GM23248 (cell line): ENCODE measurements at regions not wholly inside any gene's neighbourhood (a gene's known extent, or its start where the extent isn't known, plus 50 kb on each side); places are given as distances from the start of the nearest gene placed in this dataset.

Source experiments
- DNase-seq: peaks from one replicate; pipeline ENCODE4 v3.0.0-alpha.2; 2015
- H2AFZ ChIP-seq: fragments of 200-600 bp; sonication (generic); 2 replicates; pipeline ENCODE4 v1.6.1; 2016; ENCODE audit warnings: antibody characterized with exemption
- H3F3A ChIP-seq: fragments of 200-600 bp; sonication (generic); 2 replicates; pipeline ENCODE4 v1.6.1; 2016; ENCODE audit warnings: mild to moderate bottlenecking, antibody characterized with exemption, mixed run types; ENCODE audit not compliant: insufficient read depth
- H3K27ac ChIP-seq: fragments of 200-600 bp; sonication (generic); 2 replicates; pipeline ENCODE4 v1.5.1; 2016; ENCODE audit warnings: mild to moderate bottlenecking
- H3K27me3 ChIP-seq: fragments of 200-600 bp; sonication (generic); replicated peaks from 2 replicates; pipeline ENCODE4 v1.6.1; 2016; ENCODE audit warnings: mild to moderate bottlenecking; ENCODE audit not compliant: insufficient read depth
- H3K36me3 ChIP-seq: fragments of 200-600 bp; sonication (generic); 2 replicates; pipeline ENCODE4 v1.6.1; 2016; ENCODE audit warnings: low read depth, mild to moderate bottlenecking
- H3K4me1 ChIP-seq: fragments of 200-600 bp; sonication (generic); 2 replicates; pipeline ENCODE4 v1.6.1; 2016; ENCODE audit warnings: mild to moderate bottlenecking; ENCODE audit not compliant: insufficient read depth
- H3K4me2 ChIP-seq: fragments of 200-600 bp; sonication (generic); one replicate; pipeline ENCODE4 v1.6.1; 2016; ENCODE audit warnings: mild to moderate bottlenecking; ENCODE audit not compliant: unreplicated experiment
- H3K4me3 ChIP-seq: fragments of 200-600 bp; sonication (generic); 2 replicates; pipeline ENCODE4 v1.5.1; 2016; ENCODE audit warnings: mild to moderate bottlenecking
- H3K79me2 ChIP-seq: fragments of 200-600 bp; sonication (generic); 2 replicates; pipeline ENCODE4 v1.6.1; 2016; ENCODE audit warnings: mild to moderate bottlenecking; ENCODE audit not compliant: insufficient read depth
- H3K9ac ChIP-seq: fragments of 200-600 bp; sonication (generic); 2 replicates; pipeline ENCODE4 v1.6.1; 2016; ENCODE audit warnings: mild to moderate bottlenecking
- H3K9me2 ChIP-seq: fragments of 200-600 bp; sonication (generic); 2 replicates; pipeline ENCODE4 v1.6.1; 2016; ENCODE audit warnings: mixed run types, mild to moderate bottlenecking, moderate library complexity; ENCODE audit not compliant: insufficient read depth
- H3K9me3 ChIP-seq: fragments of 200-600 bp; sonication (generic); one replicate; pipeline ENCODE4 v1.6.1; 2017; ENCODE audit warnings: low read depth
- H4K20me1 ChIP-seq: fragments of 200-600 bp; sonication (generic); 2 replicates; pipeline ENCODE4 v1.6.0; 2016; ENCODE audit not compliant: insufficient read depth
- EZH2 ChIP-seq: fragments of 200-600 bp; sonication (generic); IDR thresholded peaks from 2 replicates; pipeline ENCODE4 v1.6.1; 2018; ENCODE audit warnings: antibody characterized with exemption, mild to moderate bottlenecking; ENCODE audit not compliant: insufficient read depth, poor library complexity, severe bottlenecking
- EZH2phosphoT487 ChIP-seq: fragments of 200-600 bp; sonication (generic); IDR thresholded peaks from 2 replicates; pipeline ENCODE4 v1.6.1; 2018; ENCODE audit warnings: antibody characterized with exemption, moderate library complexity, mild to moderate bottlenecking, low read depth; ENCODE audit not compliant: insufficient read depth
- WGBS, 2 experiments: methylation state at CpG; one replicate each; pipeline ENCODE4 v1.1.6; 2015 to 2017; ENCODE audit warnings: low lambda C conversion rate in 2 of 2, low coverage in 1 of 2; ENCODE audit errors: missing lambda C conversion rate in 2 of 2; 5-methylcytosine and 5-hydroxymethylcytosine counted together
- in situ Hi-C: fragments of 300-500 bp; cut with MboI; formaldehyde crosslinking; loops from 2 replicates; pipeline ENCODE4 v1.15.0; 2020

GRCh38 chr12:116674643-116675183 is 63.2 kb downstream of the SPRING1 start:
- H3K27me3 ChIP-seq: no peaks in the 10 kb centered on the region
- 55 to 59% methylated on average over 5 of the region's 5 CpGs for WGBS, 2 experiments
- no peaks in the 10 kb centered on the region for H3K36me3 ChIP-seq
- no peak for TF ChIP-seq EZH2
- no peak for TF ChIP-seq EZH2phosphoT487
- H4K20me1 ChIP-seq: no peaks in the 10 kb centered on the region
- no peak overlapping the region for H3K27ac ChIP-seq
- H3K4me1 ChIP-seq: no peaks in the 10 kb centered on the region
- no peaks in the 10 kb centered on the region for H3F3A ChIP-seq
- H3K9ac ChIP-seq: no peak overlapping the region
- H3K4me3 ChIP-seq: no peak overlapping the region
- DNase-seq: peak; percentile 19
- H3K4me2 ChIP-seq: no peak overlapping the region
- no peaks in the 10 kb centered on the region for H3K9me2 ChIP-seq
- H3K9me3 ChIP-seq: no peaks in the 10 kb centered on the region
- H2AFZ ChIP-seq: no peak overlapping the region
- in situ Hi-C loops: no loop called here
- H3K79me2 ChIP-seq: no peaks in the 10 kb centered on the region

GRCh38 chr12:116673681-116674111 is 64.2 kb downstream of the SPRING1 start:
- WGBS, 2 experiments: 85 to 86% methylated on average over 8 of the region's 8 CpGs
- Histone ChIP-seq H3F3A (no peaks in the 10 kb centered on the region), H3K4me3 (no peak overlapping the region), H4K20me1 (no peaks in the 10 kb centered on the region), H3K9me3 (no peaks in the 10 kb centered on the region), H2AFZ (no peak overlapping the region), H3K27ac (no peak overlapping the region), H3K27me3 (no peaks in the 10 kb centered on the region), H3K79me2 (no peaks in the 10 kb centered on the region), H3K4me1 (no peaks in the 10 kb centered on the region), H3K9ac (no peak overlapping the region), H3K36me3 (no peaks in the 10 kb centered on the region), H3K4me2 (no peak overlapping the region), H3K9me2 (no peaks in the 10 kb centered on the region)
- peak; percentile 15 for DNase-seq
- in situ Hi-C loops: no loop called here
- TF ChIP-seq EZH2 (no peak), EZH2phosphoT487 (no peak)

- in situ Hi-C loops: no loop called here
Observed at GRCh38 chr12:116672842-116673516, 64.9 kb downstream of the SPRING1 start.

GRCh38 chr12:116672010-116672409 is 65.9 kb downstream of the SPRING1 start:
- Histone ChIP-seq H3K9me3 (no peaks in the 10 kb centered on the region), H2AFZ (no peak overlapping the region), H3K79me2 (no peaks in the 10 kb centered on the region), H3K36me3 (no peaks in the 10 kb centered on the region), H3K27ac (no peak overlapping the region), H4K20me1 (no peaks in the 10 kb centered on the region), H3K9me2 (no peaks in the 10 kb centered on the region), H3K4me2 (no peak overlapping the region), H3F3A (no peaks in the 10 kb centered on the region), H3K4me1 (no peaks in the 10 kb centered on the region), H3K9ac (no peak overlapping the region), H3K27me3 (no peaks in the 10 kb centered on the region), H3K4me3 (no peak overlapping the region)
- 71 to 76% methylated on average over 6 to 7 of the region's 7 CpGs for WGBS, 2 experiments
- DNase-seq: no peak
- in situ Hi-C loops: no loop called here
- no peak for TF ChIP-seq EZH2
- TF ChIP-seq EZH2phosphoT487: no peak

More at GRCh38 chr12:116672842-116673516, 64.9 kb downstream of the SPRING1 start:
- no peak overlapping the region for H3K4me2 ChIP-seq
- TF ChIP-seq EZH2phosphoT487 (no peak), EZH2 (no peak)
- H3K27ac ChIP-seq: no peak overlapping the region
- no peaks in the 10 kb centered on the region for H3K9me3 ChIP-seq
- no peaks in the 10 kb centered on the region for H3K4me1 ChIP-seq
- DNase-seq: no peak
- no peak overlapping the region for H3K4me3 ChIP-seq
- H3K9me2 ChIP-seq: no peaks in the 10 kb centered on the region
- no peak overlapping the region for H3K9ac ChIP-seq
- no peak overlapping the region for H2AFZ ChIP-seq
- H3K27me3 ChIP-seq: no peaks in the 10 kb centered on the region
- no peaks in the 10 kb centered on the region for H4K20me1 ChIP-seq
- no peaks in the 10 kb centered on the region for H3K36me3 ChIP-seq
- WGBS, 2 experiments: 84% methylated on average over 6 of the region's 6 CpGs
- no peaks in the 10 kb centered on the region for H3F3A ChIP-seq
- no peaks in the 10 kb centered on the region for H3K79me2 ChIP-seq

GRCh38 chr12:116670859-116671258 is 67.0 kb downstream of the SPRING1 start:
- no peaks in the 10 kb centered on the region for H3K27me3 ChIP-seq
- no peaks in the 10 kb centered on the region for H3F3A ChIP-seq
- no peak for DNase-seq
- no peaks in the 10 kb centered on the region for H4K20me1 ChIP-seq
- no peak overlapping the region for H3K9ac ChIP-seq
- H2AFZ ChIP-seq: no peak overlapping the region
- H3K79me2 ChIP-seq: no peaks in the 10 kb centered on the region
- no peaks in the 10 kb centered on the region for H3K4me1 ChIP-seq
- no peak overlapping the region for H3K27ac ChIP-seq
- TF ChIP-seq EZH2phosphoT487: no peak
- no peak for TF ChIP-seq EZH2
- no peak overlapping the region for H3K4me3 ChIP-seq
- no peaks in the 10 kb centered on the region for H3K9me2 ChIP-seq
- in situ Hi-C loops: no loop called here
- no peaks in the 10 kb centered on the region for H3K36me3 ChIP-seq
- H3K4me2 ChIP-seq: no peak overlapping the region
- H3K9me3 ChIP-seq: no peaks in the 10 kb centered on the region
